ENCODE measurements at regions not wholly inside any gene's neighbourhood (a gene's known extent, or its start where the extent isn't known, plus 50 kb on each side); places are given as distances from the start of the nearest gene placed in this dataset.
"Not testable (repeated sequence)": the region's sequence is repeated elsewhere in the genome, so short reads cannot be mapped to it uniquely, and the experiment has no call there.

DNA sequence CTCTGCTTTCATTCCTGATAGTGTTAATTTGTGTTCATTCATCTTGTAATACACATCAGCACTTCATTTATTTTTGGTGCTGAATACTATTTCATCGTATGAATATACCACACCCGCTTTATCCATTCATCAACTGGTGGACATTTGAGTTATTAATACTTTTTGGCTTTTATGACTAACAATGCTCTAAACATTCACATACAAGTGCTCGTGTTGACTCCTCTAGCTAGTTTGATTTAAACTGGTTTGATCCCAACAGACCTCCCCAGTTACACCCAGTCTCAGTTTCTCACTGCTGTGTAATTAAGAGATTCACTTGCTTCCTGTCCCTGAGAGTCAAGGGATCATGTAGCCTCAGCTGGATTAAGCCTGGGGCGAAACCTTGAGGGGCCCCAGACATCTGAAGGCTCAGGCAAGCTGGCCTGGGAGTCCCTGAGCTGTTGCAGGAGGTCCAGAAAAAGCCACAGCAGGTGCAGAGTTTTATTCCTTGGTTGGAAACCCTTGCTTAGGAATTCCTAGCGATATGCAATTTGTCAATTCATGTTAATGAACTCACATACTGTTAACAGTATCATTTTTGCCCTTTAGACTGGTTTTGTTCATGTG is 52.8 kb upstream of the CLDN24 start:
- WGBS, 5 donors, result 70 to 89% (median 87%) methylated on average over 5 of the region's 5 CpGs
- Histone ChIP-seq H3K36me3 (no peaks in the 10 kb centered on the region), H3K4me3 (no peak overlapping the region), H3K27me3 (replicated peaks in 1 of 7) (no peaks in the 10 kb centered on the region), H3K4me1 (no peaks in the 10 kb centered on the region), H3K9me3 (peaks cover 0 to 32% (median 20%) of the 10 kb centered on the region in 8 donors), H3K27ac (no peak overlapping the region)
- no peak for DNase-seq
- intact Hi-C loops (cut with DNase I; ENCODE audit: low total_unique reads), result no loop called here
- TF ChIP-seq POLR2AphosphoS5 (IDR thresholded peaks at IDR 0.05) (no peak), POLR2A (IDR thresholded peaks at IDR 0.05) (no peak)
- TF ChIP-seq, protein P1, sequence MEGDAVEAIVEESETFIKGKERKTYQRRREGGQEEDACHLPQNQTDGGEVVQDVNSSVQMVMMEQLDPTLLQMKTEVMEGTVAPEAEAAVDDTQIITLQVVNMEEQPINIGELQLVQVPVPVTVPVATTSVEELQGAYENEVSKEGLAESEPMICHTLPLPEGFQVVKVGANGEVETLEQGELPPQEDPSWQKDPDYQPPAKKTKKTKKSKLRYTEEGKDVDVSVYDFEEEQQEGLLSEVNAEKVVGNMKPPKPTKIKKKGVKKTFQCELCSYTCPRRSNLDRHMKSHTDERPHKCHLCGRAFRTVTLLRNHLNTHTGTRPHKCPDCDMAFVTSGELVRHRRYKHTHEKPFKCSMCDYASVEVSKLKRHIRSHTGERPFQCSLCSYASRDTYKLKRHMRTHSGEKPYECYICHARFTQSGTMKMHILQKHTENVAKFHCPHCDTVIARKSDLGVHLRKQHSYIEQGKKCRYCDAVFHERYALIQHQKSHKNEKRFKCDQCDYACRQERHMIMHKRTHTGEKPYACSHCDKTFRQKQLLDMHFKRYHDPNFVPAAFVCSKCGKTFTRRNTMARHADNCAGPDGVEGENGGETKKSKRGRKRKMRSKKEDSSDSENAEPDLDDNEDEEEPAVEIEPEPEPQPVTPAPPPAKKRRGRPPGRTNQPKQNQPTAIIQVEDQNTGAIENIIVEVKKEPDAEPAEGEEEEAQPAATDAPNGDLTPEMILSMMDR (IDR thresholded peaks at IDR 0.05 in 8 of 11, conservative IDR thresholded peaks at IDR 0.05 in 3 of 11), result no peak

DNA sequence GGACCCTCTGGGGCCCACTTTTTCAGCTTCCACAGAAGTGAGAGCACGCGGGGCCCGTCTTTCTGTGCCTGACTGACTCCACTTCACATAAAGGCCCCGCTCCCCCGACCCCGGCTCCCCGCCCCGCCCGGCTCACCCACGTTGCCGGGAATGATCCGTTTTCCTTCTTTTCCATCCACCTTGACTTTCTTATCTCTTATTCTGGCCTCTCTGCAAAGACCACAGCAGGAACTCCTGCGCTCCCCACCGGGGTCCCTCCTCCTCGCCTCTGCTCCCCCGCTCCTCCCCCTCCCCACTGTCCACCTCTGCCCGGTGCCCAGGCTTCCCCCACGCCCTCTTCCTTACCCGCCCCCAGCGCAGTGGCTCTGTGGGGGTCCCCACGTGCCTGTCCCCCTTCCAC is 54.2 kb upstream of the CLDN24 start:
- TF ChIP-seq, protein P1 (IDR thresholded peaks at IDR 0.05 in 8 of 11, conservative IDR thresholded peaks at IDR 0.05 in 3 of 11), result no peak
- no peak for TF ChIP-seq POLR2AphosphoS5 (IDR thresholded peaks at IDR 0.05)
- no peak overlapping the region for H3K4me3 ChIP-seq
- no peaks in the 10 kb centered on the region for H3K27me3 ChIP-seq (replicated peaks in 1 of 7)
- no peak overlapping the region for H3K27ac ChIP-seq
- 84 to 91% (median 85%) methylated on average over 19 to 21 of the region's 21 CpGs for WGBS, 5 donors
- peaks cover 0 to 32% (median 20%) of the 10 kb centered on the region in 8 donors for H3K9me3 ChIP-seq
- intact Hi-C loops (cut with DNase I; ENCODE audit: low total_unique reads), result no loop called here
- DNase-seq, result no peak
- H3K36me3 ChIP-seq, result no peaks in the 10 kb centered on the region
- no peaks in the 10 kb centered on the region for H3K4me1 ChIP-seq

DNA sequence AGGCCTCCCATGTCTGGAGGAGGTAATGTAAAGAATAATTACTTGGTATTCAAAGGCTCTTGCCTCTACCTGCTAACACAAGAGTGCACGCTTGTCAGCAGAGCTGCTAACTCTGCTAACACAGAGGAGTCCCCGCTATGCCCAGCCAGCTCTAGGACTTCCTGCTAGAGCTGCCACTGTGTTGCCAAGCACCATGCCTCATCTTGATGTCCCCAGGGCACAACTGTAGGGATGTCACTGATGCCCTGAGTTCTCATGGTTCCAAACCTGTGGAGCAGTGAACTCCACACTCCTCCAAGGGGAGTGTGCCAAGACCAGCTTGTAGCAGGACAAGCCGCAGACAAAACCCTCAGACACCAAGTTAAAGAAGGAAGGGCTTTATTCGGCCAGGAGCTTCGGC is 55.3 kb upstream of the CLDN24 start:
- Histone ChIP-seq H3K27ac (no peak overlapping the region), H3K9me3 (peaks cover 0 to 32% (median 18%) of the 10 kb centered on the region in 8 donors), H3K4me3 (no peak overlapping the region), H3K4me1 (no peaks in the 10 kb centered on the region), H3K27me3 (replicated peaks in 1 of 7) (no peaks in the 10 kb centered on the region), H3K36me3 (no peaks in the 10 kb centered on the region)
- 92 to 97% (median 95%) methylated on average over 5 of the region's 5 CpGs for WGBS, 5 donors
- DNase-seq, result no peak
- TF ChIP-seq POLR2AphosphoS5 (IDR thresholded peaks at IDR 0.05) (no peak), POLR2A (IDR thresholded peaks at IDR 0.05) (no peak)
- TF ChIP-seq, protein P1 (IDR thresholded peaks at IDR 0.05 in 8 of 11, conservative IDR thresholded peaks at IDR 0.05 in 3 of 11), result no peak
- intact Hi-C loops (cut with DNase I; ENCODE audit: low total_unique reads), result no loop called here

DNA sequence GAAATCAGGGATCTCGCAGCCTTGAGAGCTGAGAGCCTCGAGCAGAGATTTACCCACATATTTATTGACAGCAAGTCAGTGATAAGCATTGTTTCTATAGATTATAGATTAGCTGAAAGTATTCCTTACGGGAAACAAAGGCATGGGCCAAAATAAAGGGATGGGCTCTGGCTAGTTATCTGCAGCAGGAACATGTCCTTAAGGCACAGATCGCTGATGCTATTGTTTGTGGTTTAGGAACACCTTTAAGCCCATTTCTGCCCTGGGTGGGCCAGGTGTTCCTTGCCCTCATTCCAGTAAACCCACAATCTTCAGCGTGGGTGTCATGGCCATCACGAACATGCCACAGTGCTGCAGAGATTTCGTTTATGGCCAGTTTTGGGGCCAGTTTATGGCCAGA is 56.1 kb upstream of the CLDN24 start:
- DNase-seq; intact Hi-C loops (cut with DNase I; ENCODE audit: low total_unique reads); H3K27ac ChIP-seq; H3K36me3 ChIP-seq; H3K27me3 ChIP-seq (replicated peaks in 1 of 7); H3K4me1 ChIP-seq; H3K4me3 ChIP-seq: not testable (repeated sequence)
- H3K9me3 ChIP-seq, result peaks cover 0 to 24% (median 12%) of the 10 kb centered on the region in 8 donors
- WGBS, 5 donors, result 85 to 100% (median 88%) methylated on average over 7 of the region's 7 CpGs

DNA sequence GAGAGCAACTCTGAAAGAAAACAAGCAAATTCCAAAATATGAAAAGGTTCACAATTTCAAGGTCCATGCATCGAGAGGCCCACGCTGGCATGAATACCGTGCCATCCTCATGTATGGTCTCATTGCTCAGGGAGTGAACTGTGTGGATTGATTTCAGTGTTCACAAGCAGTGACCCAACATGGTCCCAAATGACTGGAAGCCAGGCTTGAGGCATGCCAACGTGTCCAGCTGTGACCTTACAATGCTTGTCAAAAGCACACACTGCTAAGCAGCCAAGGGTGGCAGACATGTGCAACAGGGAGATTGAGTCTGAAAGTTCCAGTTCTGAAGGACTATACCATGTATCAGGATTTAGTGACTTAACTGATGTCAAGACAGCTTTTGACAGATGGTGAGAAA is 58.7 kb upstream of the CLDN24 start:
- peaks cover 0 to 3% (median 0%) of the 10 kb centered on the region in 7 donors for H3K27me3 ChIP-seq (replicated peaks in 1 of 7)
- no peaks in the 10 kb centered on the region for H3K36me3 ChIP-seq
- H3K27ac ChIP-seq, result no peak overlapping the region
- no peak for DNase-seq
- intact Hi-C loops (cut with DNase I; ENCODE audit: low total_unique reads), result no loop called here
- H3K4me1 ChIP-seq, result no peaks in the 10 kb centered on the region
- WGBS, 5 donors, result 80 to 93% (median 88%) methylated on average over 4 of the region's 4 CpGs
- H3K9me3 ChIP-seq, result peaks cover 0 to 41% (median 26%) of the 10 kb centered on the region in 8 donors
- TF ChIP-seq, protein P1 (IDR thresholded peaks at IDR 0.05 in 8 of 11, conservative IDR thresholded peaks at IDR 0.05 in 3 of 11), result no peak
- TF ChIP-seq POLR2AphosphoS5 (IDR thresholded peaks at IDR 0.05) (no peak), POLR2A (IDR thresholded peaks at IDR 0.05) (no peak)
- no peak overlapping the region for H3K4me3 ChIP-seq

Data from spleen (tissue), 11 donors.